ENCODE measurements at regions not wholly inside any gene's neighbourhood (a gene's known extent, or its start where the extent isn't known, plus 50 kb on each side); places are given as distances from the start of the nearest gene placed in this dataset.

DNA sequence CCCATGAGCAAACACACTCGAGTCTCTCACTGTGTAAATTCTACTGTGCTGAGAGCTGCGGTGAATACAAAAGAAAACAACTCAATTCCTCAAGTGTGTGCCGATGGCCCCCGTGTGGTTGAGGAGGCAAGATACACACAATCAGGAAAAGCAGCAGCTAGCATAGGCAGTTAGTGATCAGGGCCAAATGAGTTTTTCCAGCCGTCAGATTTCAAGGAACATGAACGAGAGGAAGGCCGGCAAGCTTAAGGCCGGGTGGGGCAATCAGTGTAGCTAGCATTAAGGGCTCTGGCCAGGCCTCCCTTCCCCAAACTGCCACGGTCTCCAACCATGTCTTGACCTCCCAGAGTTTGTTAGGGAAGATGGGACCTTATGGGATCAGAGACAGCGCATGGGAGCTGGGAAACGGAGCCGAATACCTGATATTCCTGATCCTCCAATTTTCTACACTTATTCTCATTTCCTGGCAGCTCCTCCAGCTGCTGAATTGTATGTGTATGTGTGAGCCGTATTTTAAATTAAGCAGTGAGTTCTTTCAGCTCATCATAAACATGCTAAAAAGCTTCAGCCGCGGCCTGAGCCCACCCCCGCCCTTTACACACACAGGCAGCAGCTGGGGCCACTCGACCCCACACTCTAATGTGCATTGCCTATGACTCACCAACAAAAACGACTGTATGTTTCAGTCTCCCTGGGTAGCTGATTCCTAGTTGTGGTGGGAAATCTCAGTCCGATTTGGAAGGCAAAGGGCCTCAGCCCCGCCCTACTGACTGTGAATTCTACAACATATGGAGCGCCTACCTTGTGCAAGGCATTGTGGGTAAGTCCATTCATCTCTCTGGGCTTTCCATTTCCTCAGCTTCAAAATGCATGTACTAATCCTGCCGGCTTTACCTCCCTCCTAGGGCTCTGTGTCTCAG is 59.9 kb downstream of the RTL9 start (continued):
- no peak for TF ChIP-seq ZC3H10 (CRISPR knock-in tag; IDR thresholded peaks at IDR 0.05)
- no peak for TF ChIP-seq ESRRG (CRISPR knock-in tag; IDR thresholded peaks at IDR 0.05)
- no peak for TF ChIP-seq ZFP3 (CRISPR knock-in tag; IDR thresholded peaks at IDR 0.05)
- TF ChIP-seq POU6F1 (CRISPR knock-in tag; IDR thresholded peaks at IDR 0.05; ENCODE audit: borderline replicate concordance, low read depth), result no peak
- no peak for TF ChIP-seq ZNF8 (CRISPR knock-in tag; IDR thresholded peaks at IDR 0.05)
- no peak for TF ChIP-seq RARB (CRISPR knock-in tag; IDR thresholded peaks at IDR 0.05)

GRCh38 chrX:110419512-110419911 is 60.9 kb downstream of the RTL9 start:
- ATAC-seq, result no peak
- TF ChIP-seq, protein P1, sequence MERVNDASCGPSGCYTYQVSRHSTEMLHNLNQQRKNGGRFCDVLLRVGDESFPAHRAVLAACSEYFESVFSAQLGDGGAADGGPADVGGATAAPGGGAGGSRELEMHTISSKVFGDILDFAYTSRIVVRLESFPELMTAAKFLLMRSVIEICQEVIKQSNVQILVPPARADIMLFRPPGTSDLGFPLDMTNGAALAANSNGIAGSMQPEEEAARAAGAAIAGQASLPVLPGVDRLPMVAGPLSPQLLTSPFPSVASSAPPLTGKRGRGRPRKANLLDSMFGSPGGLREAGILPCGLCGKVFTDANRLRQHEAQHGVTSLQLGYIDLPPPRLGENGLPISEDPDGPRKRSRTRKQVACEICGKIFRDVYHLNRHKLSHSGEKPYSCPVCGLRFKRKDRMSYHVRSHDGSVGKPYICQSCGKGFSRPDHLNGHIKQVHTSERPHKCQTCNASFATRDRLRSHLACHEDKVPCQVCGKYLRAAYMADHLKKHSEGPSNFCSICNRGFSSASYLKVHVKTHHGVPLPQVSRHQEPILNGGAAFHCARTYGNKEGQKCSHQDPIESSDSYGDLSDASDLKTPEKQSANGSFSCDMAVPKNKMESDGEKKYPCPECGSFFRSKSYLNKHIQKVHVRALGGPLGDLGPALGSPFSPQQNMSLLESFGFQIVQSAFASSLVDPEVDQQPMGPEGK (CRISPR knock-in tag; IDR thresholded peaks at IDR 0.05; ENCODE audit: borderline replicate concordance), result no peak

DNA sequence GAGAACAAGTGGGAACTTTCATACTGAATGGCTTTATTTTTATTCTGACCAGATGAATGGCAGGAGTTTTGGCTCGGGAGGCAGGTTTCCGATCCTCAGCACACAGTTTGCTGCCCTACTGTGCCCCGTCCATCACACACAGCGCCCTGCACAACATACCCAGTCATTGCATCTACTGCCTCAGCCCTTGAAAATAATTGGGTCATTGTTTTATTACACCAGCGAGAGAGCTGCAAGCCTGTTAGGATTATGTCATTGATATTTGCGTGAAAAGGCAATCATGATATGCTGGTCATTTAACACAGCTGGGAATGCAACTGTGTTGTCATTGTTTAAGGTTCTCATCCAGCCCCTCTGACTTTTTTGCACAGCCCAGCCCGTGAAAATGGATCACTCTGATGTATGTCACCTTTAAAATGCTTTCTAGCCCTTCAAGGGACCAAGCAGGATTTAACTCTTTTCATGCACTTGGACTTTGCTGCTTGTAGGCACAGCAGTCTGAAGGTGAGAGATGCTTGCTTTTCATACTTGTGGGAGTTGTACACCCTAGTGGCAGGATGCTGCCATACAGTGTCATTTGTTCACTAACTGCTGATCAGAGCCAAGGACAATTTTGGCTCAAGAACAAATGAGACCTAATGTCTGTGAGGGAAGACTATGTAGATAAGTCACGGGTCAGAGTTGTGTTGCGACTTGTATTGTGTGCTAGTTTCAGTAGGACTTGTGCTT is 62.3 kb downstream of the RTL9 start:
- TF ChIP-seq, protein P2, sequence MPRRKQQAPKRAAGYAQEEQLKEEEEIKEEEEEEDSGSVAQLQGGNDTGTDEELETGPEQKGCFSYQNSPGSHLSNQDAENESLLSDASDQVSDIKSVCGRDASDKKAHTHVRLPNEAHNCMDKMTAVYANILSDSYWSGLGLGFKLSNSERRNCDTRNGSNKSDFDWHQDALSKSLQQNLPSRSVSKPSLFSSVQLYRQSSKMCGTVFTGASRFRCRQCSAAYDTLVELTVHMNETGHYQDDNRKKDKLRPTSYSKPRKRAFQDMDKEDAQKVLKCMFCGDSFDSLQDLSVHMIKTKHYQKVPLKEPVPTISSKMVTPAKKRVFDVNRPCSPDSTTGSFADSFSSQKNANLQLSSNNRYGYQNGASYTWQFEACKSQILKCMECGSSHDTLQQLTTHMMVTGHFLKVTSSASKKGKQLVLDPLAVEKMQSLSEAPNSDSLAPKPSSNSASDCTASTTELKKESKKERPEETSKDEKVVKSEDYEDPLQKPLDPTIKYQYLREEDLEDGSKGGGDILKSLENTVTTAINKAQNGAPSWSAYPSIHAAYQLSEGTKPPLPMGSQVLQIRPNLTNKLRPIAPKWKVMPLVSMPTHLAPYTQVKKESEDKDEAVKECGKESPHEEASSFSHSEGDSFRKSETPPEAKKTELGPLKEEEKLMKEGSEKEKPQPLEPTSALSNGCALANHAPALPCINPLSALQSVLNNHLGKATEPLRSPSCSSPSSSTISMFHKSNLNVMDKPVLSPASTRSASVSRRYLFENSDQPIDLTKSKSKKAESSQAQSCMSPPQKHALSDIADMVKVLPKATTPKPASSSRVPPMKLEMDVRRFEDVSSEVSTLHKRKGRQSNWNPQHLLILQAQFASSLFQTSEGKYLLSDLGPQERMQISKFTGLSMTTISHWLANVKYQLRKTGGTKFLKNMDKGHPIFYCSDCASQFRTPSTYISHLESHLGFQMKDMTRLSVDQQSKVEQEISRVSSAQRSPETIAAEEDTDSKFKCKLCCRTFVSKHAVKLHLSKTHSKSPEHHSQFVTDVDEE (CRISPR knock-in tag; IDR thresholded peaks at IDR 0.05), result no peak
- no peak for TF ChIP-seq GLIS3 (CRISPR knock-in tag; IDR thresholded peaks at IDR 0.05)
- no peak for TF ChIP-seq TOX (CRISPR knock-in tag; IDR thresholded peaks at IDR 0.05; ENCODE audit: borderline replicate concordance)
- no peak for TF ChIP-seq ZFP3 (CRISPR knock-in tag; IDR thresholded peaks at IDR 0.05)
- TF ChIP-seq, protein P1 (CRISPR knock-in tag; IDR thresholded peaks at IDR 0.05; ENCODE audit: borderline replicate concordance), result no peak
- TF ChIP-seq CREB5 (CRISPR knock-in tag; IDR thresholded peaks at IDR 0.05; ENCODE audit: low read depth), result no peak
- no peak for TF ChIP-seq ZFP30 (CRISPR knock-in tag; IDR thresholded peaks at IDR 0.05)
- TF ChIP-seq OSR1 (CRISPR knock-in tag; IDR thresholded peaks at IDR 0.05), result no peak
- no peak for TF ChIP-seq ZNF70 (CRISPR knock-in tag; IDR thresholded peaks at IDR 0.05)
- no peak for TF ChIP-seq CSDC2 (CRISPR knock-in tag; IDR thresholded peaks at IDR 0.05)
- TF ChIP-seq ZNF565 (CRISPR knock-in tag; conservative IDR thresholded peaks at IDR 0.05; ENCODE audit: low read depth), result no peak
- TF ChIP-seq ESRRG (CRISPR knock-in tag; IDR thresholded peaks at IDR 0.05), result no peak
- TF ChIP-seq POU6F1 (CRISPR knock-in tag; IDR thresholded peaks at IDR 0.05; ENCODE audit: borderline replicate concordance, low read depth), result no peak
- TF ChIP-seq ISL1 (CRISPR knock-in tag; IDR thresholded peaks at IDR 0.05), result no peak
- TF ChIP-seq, protein P3, sequence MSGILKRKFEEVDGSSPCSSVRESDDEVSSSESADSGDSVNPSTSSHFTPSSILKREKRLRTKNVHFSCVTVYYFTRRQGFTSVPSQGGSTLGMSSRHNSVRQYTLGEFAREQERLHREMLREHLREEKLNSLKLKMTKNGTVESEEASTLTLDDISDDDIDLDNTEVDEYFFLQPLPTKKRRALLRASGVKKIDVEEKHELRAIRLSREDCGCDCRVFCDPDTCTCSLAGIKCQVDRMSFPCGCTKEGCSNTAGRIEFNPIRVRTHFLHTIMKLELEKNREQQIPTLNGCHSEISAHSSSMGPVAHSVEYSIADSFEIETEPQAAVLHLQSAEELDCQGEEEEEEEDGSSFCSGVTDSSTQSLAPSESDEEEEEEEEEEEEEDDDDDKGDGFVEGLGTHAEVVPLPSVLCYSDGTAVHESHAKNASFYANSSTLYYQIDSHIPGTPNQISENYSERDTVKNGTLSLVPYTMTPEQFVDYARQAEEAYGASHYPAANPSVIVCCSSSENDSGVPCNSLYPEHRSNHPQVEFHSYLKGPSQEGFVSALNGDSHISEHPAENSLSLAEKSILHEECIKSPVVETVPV (CRISPR knock-in tag; IDR thresholded peaks at IDR 0.05), result no peak
- no peak for TF ChIP-seq SNAI2 (CRISPR knock-in tag; IDR thresholded peaks at IDR 0.05)
- peak; percentile 32; the same call in 1 of the 3 replicates for ATAC-seq
